ENCODE measurements at regions not wholly inside any gene's neighbourhood (a gene's known extent, or its start where the extent isn't known, plus 50 kb on each side); places are given as distances from the start of the nearest gene placed in this dataset.

DNA sequence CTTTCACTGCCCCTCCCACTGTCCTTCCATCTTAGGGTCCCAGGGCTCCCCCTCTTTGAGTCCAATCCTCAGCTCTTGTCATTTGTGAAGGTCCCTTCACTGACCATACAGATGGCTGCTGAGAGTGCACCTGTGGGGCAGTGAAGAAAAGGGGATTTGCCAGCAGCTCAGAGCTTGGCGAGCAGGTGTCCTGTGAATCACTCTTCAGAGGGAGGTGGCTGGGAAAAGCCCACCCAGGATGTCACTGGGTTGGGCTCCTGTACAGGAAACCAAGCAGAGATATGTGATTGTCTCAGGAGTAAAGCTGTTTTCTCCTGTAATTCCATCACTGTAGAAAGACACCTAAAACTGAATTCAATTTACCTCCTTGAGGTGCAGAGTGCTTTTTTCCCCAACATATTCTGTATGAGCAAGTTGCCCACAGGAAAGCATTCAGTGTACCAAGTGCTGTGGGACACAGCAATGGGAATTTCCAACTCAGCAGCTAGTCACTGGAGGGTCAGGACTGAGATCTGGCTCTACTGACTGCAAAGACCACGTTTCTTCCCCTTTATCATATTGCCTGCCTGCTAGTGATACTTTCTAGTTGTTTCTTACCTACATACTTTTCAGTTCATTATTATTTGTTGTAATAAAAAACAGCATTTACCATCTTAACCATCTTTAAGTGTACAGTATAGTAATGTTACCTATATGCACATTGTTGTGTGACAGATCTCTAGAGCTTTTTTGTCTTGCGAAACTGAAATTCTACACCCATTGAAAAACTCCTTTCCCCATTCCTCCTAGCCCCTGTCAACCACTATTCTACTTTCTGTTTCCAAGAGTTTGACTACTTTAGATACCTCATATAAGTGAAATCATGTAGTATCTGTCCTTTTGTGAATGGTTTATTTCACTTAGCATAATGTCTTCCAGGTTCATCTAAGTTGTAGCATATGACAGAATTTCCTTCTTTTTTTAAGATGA lies 239.1 kb downstream of the TSN start:
- Mint-ChIP-seq H3K4me1 (peaks cover 7% of the 10 kb centered on the region), H3K27ac (peak overlapping the region in 1 of 2 donors; percentile 84), H3K4me3 (no peak overlapping the region), H3K9me3 (no peaks in the 10 kb centered on the region), H3K27me3 (peaks cover 6% of the 10 kb centered on the region)
- ATAC-seq (no peak), DNase-seq (no peak)

DNA sequence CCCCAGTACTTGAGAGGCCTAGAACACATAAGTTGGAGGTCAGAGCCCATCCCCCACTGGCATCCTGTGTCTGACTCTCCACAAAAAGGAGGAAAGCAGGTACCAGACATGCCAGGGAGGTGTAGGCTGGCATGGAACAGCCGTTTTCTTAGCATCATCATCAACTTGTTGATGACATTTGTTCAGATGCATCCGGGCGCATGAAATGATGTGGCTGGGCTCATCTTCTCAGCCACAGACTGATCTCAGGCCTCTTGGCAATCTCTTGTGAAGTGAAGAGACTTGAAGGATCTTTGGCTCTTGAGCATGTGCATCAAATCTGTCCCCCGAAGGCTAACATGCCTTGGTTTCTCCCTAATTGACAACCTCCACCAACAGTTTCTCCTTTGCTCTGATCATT lies 243.3 kb downstream of the TSN start:
- Mint-ChIP-seq H3K27me3 (peaks cover 6% of the 10 kb centered on the region), H3K9me3 (no peaks in the 10 kb centered on the region), H3K4me3 (no peak overlapping the region), H3K27ac (no peak overlapping the region), H3K4me1 (peaks cover 7% of the 10 kb centered on the region)
- ATAC-seq = no peak
- DNase-seq = no peak

DNA sequence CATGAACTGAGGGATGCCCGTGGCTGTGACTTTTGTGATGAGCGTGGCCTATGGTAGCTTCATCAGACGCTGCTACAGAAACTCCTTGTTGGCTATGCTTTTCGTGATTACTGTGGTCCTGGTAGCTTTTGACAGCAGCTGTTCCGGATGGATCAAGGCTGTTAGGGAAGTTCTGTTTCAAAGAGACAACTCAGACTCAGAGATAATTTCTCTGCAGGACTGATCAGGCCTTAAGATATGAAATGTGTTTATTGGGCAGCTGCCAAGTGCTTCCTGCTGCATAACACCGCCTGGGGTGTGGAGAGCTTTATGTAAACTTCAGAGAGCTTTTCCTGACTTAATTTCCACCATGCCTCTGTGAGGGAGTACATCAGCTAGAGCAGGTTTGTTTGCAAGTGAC lies 243.8 kb downstream of the TSN start:
- Mint-ChIP-seq H3K9me3 (no peaks in the 10 kb centered on the region), H3K4me3 (no peak overlapping the region), H3K27ac (no peak overlapping the region), H3K27me3 (peaks cover 6% of the 10 kb centered on the region), H3K4me1 (peaks cover 7% of the 10 kb centered on the region)
- DNase-seq = no peak
- ATAC-seq = no peak

DNA sequence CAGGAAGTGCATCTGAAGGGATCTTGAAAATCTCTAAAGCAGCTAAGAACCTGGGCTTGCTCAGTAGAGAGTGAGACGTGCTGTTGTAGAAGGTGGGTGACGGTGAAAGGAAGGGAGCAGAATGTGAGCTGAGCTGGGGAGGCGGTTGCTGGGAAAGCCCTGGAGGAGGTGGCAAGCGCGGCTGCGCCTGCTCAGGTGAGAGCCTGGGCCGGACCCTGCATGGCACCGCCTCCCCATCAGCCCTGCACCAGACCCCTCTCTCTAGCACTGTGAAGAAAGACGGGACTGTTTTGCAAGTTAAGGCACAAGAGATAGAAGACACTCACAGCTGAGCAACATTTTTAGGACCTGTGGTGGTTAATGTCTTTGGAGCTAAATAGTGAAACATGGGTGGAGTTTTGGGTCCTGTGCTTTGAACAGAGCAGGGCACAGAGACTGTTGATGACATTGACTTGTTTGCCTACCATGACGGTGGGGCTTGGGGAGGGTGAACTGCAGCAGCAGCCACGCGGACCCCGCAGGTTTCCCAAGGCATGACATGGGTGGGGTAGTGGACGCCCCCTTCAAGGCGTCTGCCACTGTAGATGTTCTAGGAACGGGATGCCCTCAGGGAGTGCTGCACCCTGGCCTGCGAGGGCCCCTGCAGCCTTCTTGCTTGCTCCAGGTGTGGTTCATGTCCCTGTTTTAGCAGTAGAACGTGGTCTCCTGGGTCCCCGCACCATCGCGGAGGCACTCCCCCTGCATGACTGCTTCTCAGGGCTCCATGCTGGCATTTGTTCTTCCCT lies 245.3 kb downstream of the TSN start:
- H3K4me1 Mint-ChIP-seq = no peaks in the 10 kb centered on the region
- no peak overlapping the region for H3K4me3 Mint-ChIP-seq
- ATAC-seq = peak; percentile 24
- DNase-seq = no peak
- H3K9me3 Mint-ChIP-seq = no peaks in the 10 kb centered on the region
- H3K27ac Mint-ChIP-seq = no peak overlapping the region
- peaks cover 4% of the 10 kb centered on the region for H3K27me3 Mint-ChIP-seq

DNA sequence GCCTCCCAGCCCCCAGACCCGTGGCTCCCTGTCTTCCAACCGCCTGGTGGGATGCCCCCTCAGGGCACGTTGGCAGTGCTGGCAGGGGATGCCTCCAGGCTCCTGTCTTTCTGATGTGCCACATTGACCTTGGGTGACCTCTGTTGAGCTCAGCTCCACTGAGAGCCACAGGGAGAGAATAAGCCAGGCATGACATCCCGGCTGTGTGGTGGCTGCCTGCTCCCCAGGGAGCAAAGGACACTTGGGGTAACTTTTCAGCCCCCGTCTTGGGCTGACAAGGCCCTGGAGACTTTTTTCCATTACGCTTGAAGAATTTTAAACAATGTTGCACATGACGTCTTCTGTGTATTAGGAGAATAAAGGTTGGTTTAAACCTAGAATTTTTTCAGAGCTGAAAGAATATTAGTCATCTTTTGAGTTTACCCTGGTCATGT lies 246.0 kb downstream of the TSN start:
- no peak for ATAC-seq
- Mint-ChIP-seq H3K27ac (no peak overlapping the region), H3K9me3 (no peaks in the 10 kb centered on the region), H3K4me1 (no peaks in the 10 kb centered on the region), H3K27me3 (no peaks in the 10 kb centered on the region), H3K4me3 (no peak overlapping the region)
- no peak for DNase-seq

DNA sequence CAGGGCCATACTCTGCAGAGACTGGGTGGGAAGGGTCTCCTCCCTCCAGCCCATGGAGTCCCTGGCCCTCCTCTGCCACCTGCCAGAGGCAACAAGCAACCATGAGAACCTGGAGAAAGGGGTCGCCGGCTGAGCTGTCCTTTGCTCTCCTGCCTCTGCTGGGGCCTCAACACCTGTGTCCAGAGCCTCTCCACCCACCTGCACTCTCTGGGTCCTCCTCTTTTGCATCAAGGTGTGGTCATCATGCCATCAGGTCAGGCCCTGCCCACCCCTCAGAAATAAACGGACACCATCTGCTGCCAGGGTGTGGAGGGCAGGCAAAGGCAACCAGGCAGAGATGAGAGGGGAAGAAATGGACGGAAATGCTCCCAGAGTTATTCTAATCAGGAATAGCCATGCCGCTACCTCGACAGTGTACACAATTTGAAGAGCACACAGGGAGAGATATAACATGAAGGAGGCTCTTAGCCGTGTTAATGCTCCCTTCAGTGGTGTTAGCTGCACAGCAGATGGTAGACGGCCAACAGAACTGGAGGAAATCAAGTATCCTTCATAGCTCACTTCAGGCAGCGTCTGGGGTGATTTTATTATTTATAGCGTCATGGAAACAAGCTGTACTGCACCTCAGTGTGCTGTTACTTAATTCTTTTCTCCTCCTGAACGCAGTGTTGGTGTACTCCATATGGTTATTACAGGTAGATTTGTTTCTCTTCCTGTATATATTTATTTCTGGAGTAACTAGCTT lies 247.9 kb downstream of the TSN start:
- Mint-ChIP-seq H3K27me3 (no peaks in the 10 kb centered on the region), H3K4me3 (no peak overlapping the region), H3K4me1 (no peaks in the 10 kb centered on the region), H3K27ac (no peak overlapping the region), H3K9me3 (no peaks in the 10 kb centered on the region)
- ATAC-seq (no peak), DNase-seq (no peak)

DNA sequence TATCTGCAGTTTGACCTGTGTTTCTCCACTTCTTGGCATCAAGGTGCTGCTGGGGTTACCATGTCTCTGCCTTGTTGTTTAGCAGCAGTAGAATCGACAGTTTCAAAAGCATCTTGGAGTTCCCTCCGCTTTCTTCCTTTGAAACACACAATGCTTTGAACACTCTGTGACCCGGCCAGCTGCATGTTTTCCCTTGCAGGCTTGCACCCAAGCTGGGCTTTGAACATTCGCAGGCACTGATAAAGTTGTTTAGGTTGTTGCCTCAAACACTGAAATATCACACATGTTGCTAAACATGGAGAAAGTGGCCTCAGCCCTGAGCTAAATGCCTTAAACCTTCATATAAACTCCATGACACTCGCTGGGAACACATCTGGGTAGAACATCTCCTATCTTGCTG lies 251.7 kb downstream of the TSN start:
- H3K27ac Mint-ChIP-seq = no peak overlapping the region
- ATAC-seq (no peak), DNase-seq (no peak)
- no peak overlapping the region for H3K4me3 Mint-ChIP-seq
- H3K4me1 Mint-ChIP-seq = no peaks in the 10 kb centered on the region
- peaks cover 11% of the 10 kb centered on the region for H3K27me3 Mint-ChIP-seq
- H3K9me3 Mint-ChIP-seq = no peaks in the 10 kb centered on the region

DNA sequence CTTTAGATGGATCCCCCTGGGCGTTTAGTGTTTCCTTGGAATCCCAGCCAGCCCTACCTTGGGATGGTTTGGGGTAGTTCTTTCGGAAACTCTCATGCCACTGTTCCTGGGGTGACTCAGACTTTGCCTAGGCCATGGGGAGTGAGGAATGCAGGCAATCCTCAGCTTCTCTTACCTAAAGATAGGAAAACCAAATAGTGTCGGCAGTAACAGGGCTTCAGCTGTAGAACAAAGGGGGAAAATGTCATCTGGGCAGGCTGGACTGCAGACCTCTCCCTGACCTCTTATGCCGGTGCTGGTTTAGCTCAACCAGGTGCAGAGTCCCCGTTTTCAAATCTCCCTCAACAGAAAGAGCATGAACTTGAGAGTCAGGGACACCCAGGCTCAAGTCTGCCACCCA lies 252.1 kb downstream of the TSN start:
- H3K4me3 Mint-ChIP-seq = no peak overlapping the region
- ATAC-seq (no peak), DNase-seq (no peak)
- no peaks in the 10 kb centered on the region for H3K9me3 Mint-ChIP-seq
- no peaks in the 10 kb centered on the region for H3K4me1 Mint-ChIP-seq
- peaks cover 11% of the 10 kb centered on the region for H3K27me3 Mint-ChIP-seq
- H3K27ac Mint-ChIP-seq = no peak overlapping the region

DNA sequence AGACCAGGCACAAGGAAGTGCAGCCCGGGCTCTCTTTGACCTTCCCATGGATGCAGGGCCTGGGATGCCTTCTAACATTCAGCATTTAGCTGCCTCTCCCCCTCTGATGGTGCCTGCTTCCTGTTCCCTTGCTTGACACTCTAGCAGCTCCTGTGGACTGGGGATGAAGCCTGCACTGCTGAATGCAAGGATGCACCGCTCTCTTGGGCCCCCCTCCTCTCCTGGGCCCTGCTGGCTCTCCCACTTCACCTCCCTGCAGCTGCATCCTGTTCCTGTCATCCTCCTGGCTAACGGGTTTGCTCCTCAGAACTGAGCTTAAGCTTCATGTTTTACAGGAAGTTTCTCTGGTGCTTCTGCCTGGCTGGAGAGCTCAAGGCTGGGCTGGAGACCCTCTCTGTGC lies 254.1 kb downstream of the TSN start:
- ATAC-seq = no peak
- peaks cover 11% of the 10 kb centered on the region for H3K27me3 Mint-ChIP-seq
- no peak for DNase-seq
- no peaks in the 10 kb centered on the region for H3K4me1 Mint-ChIP-seq
- H3K4me3 Mint-ChIP-seq = no peak overlapping the region
- no peak overlapping the region for H3K27ac Mint-ChIP-seq
- no peaks in the 10 kb centered on the region for H3K9me3 Mint-ChIP-seq

DNA sequence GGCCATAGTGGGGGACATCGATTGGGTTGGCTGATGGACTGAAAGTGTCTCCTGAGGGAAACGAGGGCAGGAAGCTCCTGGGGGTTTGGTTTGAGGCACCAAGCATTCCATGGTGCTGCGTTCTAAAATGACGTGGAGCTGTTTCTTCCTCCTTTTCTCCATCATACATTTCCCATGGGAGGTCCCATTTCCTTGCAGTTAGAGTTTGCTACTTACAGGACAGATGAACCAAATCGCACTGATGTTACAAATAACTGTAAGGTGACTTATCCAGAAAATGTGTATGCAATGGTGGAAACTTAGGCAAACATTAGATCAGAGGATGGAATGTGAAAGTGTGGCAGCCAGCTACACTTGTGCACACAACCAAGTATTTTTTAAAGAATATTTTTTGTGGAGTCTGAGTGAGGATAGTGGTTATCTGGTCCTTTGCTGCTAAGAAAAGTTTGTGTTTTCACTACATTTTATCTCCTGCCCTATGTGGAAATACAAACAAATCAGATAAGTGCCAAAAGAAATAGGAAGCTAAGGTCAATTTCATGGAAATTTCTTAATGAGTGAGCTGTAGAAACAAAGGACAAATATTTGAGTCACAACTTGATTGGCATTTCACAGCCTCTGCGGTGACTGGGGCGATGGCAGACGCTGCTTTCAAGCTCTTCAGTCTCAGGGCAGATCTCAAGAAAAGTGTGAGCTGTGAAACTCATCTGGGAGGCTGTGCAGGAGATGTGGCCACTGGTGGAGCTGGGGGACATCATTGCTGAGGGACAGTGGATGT lies 256.2 kb downstream of the TSN start:
- Mint-ChIP-seq H3K4me3 (no peak overlapping the region), H3K4me1 (no peaks in the 10 kb centered on the region), H3K27me3 (peaks cover 11% of the 10 kb centered on the region), H3K9me3 (no peaks in the 10 kb centered on the region), H3K27ac (no peak overlapping the region)
- DNase-seq (no peak), ATAC-seq (no peak)

DNA sequence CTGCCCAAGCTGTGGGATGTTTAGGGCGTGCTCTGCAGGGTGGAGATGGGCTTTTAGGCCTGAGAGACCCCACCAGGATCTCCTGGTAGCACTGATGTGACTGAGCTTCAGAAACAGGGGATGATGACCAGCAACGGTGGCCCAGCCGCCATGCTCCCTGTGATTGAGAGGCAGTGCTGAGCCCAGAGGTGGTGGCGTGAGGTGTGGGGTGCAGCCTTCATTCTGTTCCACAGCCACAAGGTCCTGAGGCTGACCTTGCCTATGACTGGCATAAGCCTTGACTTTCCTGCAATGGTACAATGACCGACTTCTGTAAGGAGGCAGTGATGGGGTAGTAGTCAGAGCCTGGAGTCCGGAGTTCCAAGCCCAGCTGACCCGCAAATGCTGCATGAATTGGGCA lies 263.3 kb downstream of the TSN start:
- Mint-ChIP-seq H3K27me3 (peaks cover 11% of the 10 kb centered on the region), H3K4me3 (no peak overlapping the region), H3K27ac (no peak overlapping the region), H3K4me1 (no peaks in the 10 kb centered on the region), H3K9me3 (no peaks in the 10 kb centered on the region)
- ATAC-seq = no peak
- DNase-seq = no peak

DNA sequence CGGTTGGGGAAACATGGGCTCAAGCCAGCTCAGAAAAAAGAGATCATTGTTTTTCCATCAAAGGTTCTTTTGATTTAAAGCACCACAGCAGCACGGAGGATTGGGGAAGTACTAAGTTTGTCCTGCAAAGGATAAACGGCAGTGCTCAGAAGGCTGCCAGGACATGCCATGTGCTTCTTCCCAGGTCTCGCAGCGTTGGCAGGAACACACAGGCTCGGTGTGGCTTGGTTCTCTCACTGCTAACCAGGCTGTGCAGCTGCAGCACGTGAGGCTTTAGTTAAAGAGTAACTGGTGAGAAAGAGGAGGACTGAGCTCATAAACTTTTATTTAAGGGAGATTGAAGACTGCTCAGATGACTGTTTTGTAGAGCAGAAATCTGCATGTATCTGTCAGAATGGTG lies 264.3 kb downstream of the TSN start:
- Mint-ChIP-seq H3K27ac (no peak overlapping the region), H3K4me3 (no peak overlapping the region), H3K27me3 (peaks cover 11% of the 10 kb centered on the region), H3K4me1 (no peaks in the 10 kb centered on the region), H3K9me3 (no peaks in the 10 kb centered on the region)
- DNase-seq = no peak
- no peak for ATAC-seq

DNA sequence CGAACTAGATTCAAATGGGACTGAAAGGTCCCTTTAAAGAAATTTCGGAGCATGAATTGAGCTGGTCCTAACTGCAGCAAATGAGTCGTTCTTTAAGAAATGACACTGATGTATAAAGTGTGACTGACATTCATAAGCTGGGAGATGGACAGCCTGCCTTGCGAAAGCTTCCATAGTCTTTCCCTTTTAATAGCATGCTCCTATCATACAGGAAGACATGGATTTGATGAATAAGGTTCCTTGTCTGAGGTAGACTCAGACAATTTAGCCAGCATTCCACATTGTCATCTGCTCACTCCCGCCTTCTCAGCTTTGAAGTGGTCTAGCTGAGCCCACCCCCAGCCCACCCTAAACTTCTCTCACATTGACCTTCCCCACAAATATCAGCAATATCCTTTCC lies 264.9 kb downstream of the TSN start:
- Mint-ChIP-seq H3K27ac (no peak overlapping the region), H3K4me1 (no peaks in the 10 kb centered on the region), H3K4me3 (no peak overlapping the region), H3K27me3 (peaks cover 11% of the 10 kb centered on the region), H3K9me3 (no peaks in the 10 kb centered on the region)
- no peak for ATAC-seq
- DNase-seq = no peak

DNA sequence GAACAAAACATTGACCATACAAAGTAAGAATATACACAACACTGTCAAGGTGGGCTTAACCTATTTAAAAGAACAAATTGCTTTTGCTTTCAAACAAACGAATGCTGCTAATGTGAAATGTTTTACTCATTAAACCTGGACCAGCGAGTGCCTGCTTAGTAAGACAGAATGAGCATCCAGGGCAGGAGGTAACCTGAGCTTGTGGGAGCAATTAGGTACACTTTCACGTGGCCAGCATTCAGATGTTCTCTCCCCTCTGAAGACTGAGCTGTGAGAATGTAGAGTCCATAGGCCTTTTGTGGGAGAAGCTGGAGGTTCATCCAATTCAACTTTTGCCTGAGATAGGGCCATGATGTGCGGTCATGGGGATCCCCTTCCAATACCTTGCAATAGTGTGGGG lies 266.5 kb downstream of the TSN start:
- Mint-ChIP-seq H3K9me3 (no peaks in the 10 kb centered on the region), H3K4me3 (no peak overlapping the region), H3K27ac (no peak overlapping the region), H3K4me1 (no peaks in the 10 kb centered on the region), H3K27me3 (peaks cover 11% of the 10 kb centered on the region)
- ATAC-seq (no peak), DNase-seq (no peak)

DNA sequence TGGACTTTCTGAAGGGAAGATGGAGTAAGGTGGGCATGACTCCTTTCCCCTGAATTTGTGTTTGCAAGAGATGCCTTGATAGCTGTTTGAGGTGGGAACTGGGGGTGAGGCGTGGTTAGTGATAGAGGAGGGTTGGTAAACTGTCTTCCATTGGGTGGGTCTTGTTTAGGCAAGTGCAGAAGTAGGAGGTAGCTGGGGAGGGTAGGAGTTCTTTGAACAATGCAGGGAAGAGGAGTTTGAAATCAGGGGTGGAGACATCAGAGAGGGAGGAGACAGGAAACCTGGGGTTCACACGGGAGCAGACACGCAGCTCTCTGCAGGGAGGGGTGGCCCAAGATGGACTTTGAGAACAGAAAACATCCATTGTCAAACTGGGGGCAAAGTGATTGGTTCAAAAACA lies 267.1 kb downstream of the TSN start:
- H3K4me3 Mint-ChIP-seq = no peak overlapping the region
- H3K9me3 Mint-ChIP-seq = no peaks in the 10 kb centered on the region
- H3K4me1 Mint-ChIP-seq = no peaks in the 10 kb centered on the region
- no peak overlapping the region for H3K27ac Mint-ChIP-seq
- peaks cover 11% of the 10 kb centered on the region for H3K27me3 Mint-ChIP-seq
- DNase-seq (no peak), ATAC-seq (no peak)

All from stimulated activated naive CD8-positive, alpha-beta T cell treated with anti-CD3 and anti-CD28 coated beads, Interleukin-15, amount 100 ng/mL, for 72 hours (primary cell).